SJSA1 (cell line): ENCODE measurements at regions not wholly inside any gene's neighbourhood (a gene's known extent, or its start where the extent isn't known, plus 50 kb on each side); places are given as distances from the start of the nearest gene placed in this dataset.

Source experiments
- DNase-seq, 2 experiments: peaks; one replicate each; pipeline ENCODE4 v3.0.0-alpha.2; 2015 to 2020; ENCODE audit warnings: low spot score in 2 of 2, low read depth in 1 of 2
- H3K27ac ChIP-seq: fragments of 250-450 bp; sonication (Bioruptor Pico); 2 replicates; pipeline ENCODE4 v1.5.1; 2020; ENCODE audit warnings: mild to moderate bottlenecking, moderate library complexity
- H3K27me3 ChIP-seq: fragments of 250-450 bp; sonication (Bioruptor Pico); replicated peaks from 2 replicates; pipeline ENCODE4 v1.5.1; 2020; ENCODE audit warnings: mild to moderate bottlenecking, moderate library complexity
- H3K36me3 ChIP-seq: fragments of 250-450 bp; sonication (Bioruptor Pico); 2 replicates; pipeline ENCODE4 v1.5.1; 2020; ENCODE audit warnings: mild to moderate bottlenecking
- H3K4me1 ChIP-seq: fragments of 250-450 bp; sonication (Bioruptor Pico); replicated peaks from 2 replicates; pipeline ENCODE4 v1.6.1; 2021; ENCODE audit warnings: mild to moderate bottlenecking
- H3K4me3 ChIP-seq: fragments of 250-450 bp; sonication (Bioruptor Pico); 2 replicates; pipeline ENCODE4 v1.5.1; 2020; ENCODE audit warnings: mild to moderate bottlenecking
- H3K9me3 ChIP-seq: fragments of 250-450 bp; sonication (Bioruptor Pico); replicated peaks from 2 replicates; pipeline ENCODE4 v1.5.1; 2020; ENCODE audit warnings: mild to moderate bottlenecking

GRCh38 chr10:2439000-2439399 is 628.3 kb upstream of the PFKP start:
- H3K36me3 ChIP-seq = no peaks in the 10 kb centered on the region
- no peak for DNase-seq

GRCh38 chr10:2438248-2438939 is 629.0 kb upstream of the PFKP start:
- no peak overlapping the region for H3K4me3 ChIP-seq
- H3K9me3 ChIP-seq = no peaks in the 10 kb centered on the region
- no peaks in the 10 kb centered on the region for H3K4me1 ChIP-seq
- H3K27me3 ChIP-seq = peaks cover 41% of the 10 kb centered on the region
- no peak for DNase-seq
- no peak overlapping the region for H3K27ac ChIP-seq
- no peaks in the 10 kb centered on the region for H3K36me3 ChIP-seq

More at GRCh38 chr10:2439000-2439399, 628.3 kb upstream of the PFKP start:
- Histone ChIP-seq H3K4me3 (no peak overlapping the region), H3K9me3 (no peaks in the 10 kb centered on the region), H3K27me3 (peaks cover 41% of the 10 kb centered on the region), H3K27ac (no peak overlapping the region), H3K4me1 (no peaks in the 10 kb centered on the region)

- no peak for DNase-seq
- Histone ChIP-seq H3K36me3 (no peaks in the 10 kb centered on the region), H3K4me3 (no peak overlapping the region), H3K27ac (no peak overlapping the region), H3K9me3 (no peaks in the 10 kb centered on the region), H3K27me3 (peaks cover 36% of the 10 kb centered on the region), H3K4me1 (no peaks in the 10 kb centered on the region)
Measured at GRCh38 chr10:2436933-2437332, 630.4 kb upstream of the PFKP start.

GRCh38 chr10:2431961-2432360 is 635.4 kb upstream of the PFKP start:
- Histone ChIP-seq H3K4me1 (no peaks in the 10 kb centered on the region), H3K27me3 (0 out of 2 replicates have a peak, but pooled peaks cover 3% of the 10 kb centered on the region), H3K4me3 (no peak overlapping the region), H3K27ac (no peak overlapping the region), H3K36me3 (no peaks in the 10 kb centered on the region), H3K9me3 (no peaks in the 10 kb centered on the region)
- no peak for DNase-seq

GRCh38 chr10:2427412-2427811 is 639.9 kb upstream of the PFKP start:
- no peaks in the 10 kb centered on the region for H3K36me3 ChIP-seq
- DNase-seq = no peak
- H3K4me3 ChIP-seq = no peak overlapping the region
- no peaks in the 10 kb centered on the region for H3K4me1 ChIP-seq
- H3K9me3 ChIP-seq = no peaks in the 10 kb centered on the region
- peaks cover 14% of the 10 kb centered on the region; the same call in 1 of the 2 replicates for H3K27me3 ChIP-seq
- H3K27ac ChIP-seq = no peak overlapping the region

GRCh38 chr10:2425320-2425719 is 642.0 kb upstream of the PFKP start:
- Histone ChIP-seq H3K27me3 (peaks cover 14% of the 10 kb centered on the region; the same call in 1 of the 2 replicates), H3K9me3 (no peaks in the 10 kb centered on the region), H3K36me3 (no peaks in the 10 kb centered on the region), H3K4me3 (no peak overlapping the region), H3K27ac (no peak overlapping the region), H3K4me1 (no peaks in the 10 kb centered on the region)
- DNase-seq = no peak

GRCh38 chr10:2414562-2414961 is 652.8 kb upstream of the PFKP start:
- Histone ChIP-seq H3K4me1 (no peaks in the 10 kb centered on the region), H3K27ac (no peak overlapping the region), H3K27me3 (peaks cover 7% of the 10 kb centered on the region; the same call in 1 of the 2 replicates), H3K36me3 (no peaks in the 10 kb centered on the region), H3K9me3 (no peaks in the 10 kb centered on the region), H3K4me3 (no peak overlapping the region)
- no peak for DNase-seq

- Histone ChIP-seq H3K9me3 (no peaks in the 10 kb centered on the region), H3K27me3 (peaks cover 7% of the 10 kb centered on the region; the same call in 1 of the 2 replicates), H3K36me3 (no peaks in the 10 kb centered on the region), H3K27ac (no peak overlapping the region), H3K4me1 (no peaks in the 10 kb centered on the region), H3K4me3 (no peak overlapping the region)
- DNase-seq = no peak
Measured at GRCh38 chr10:2414039-2414438, 653.3 kb upstream of the PFKP start.

- DNase-seq = no peak
- Histone ChIP-seq H3K4me1 (no peaks in the 10 kb centered on the region), H3K36me3 (no peaks in the 10 kb centered on the region), H3K9me3 (no peaks in the 10 kb centered on the region), H3K27ac (no peak overlapping the region), H3K4me3 (no peak overlapping the region), H3K27me3 (no peaks in the 10 kb centered on the region; the same call in 1 of the 2 replicates)
Measured at GRCh38 chr10:2410049-2410448, 657.3 kb upstream of the PFKP start.

GRCh38 chr10:2401459-2401858 is 664.1 kb upstream of the ADARB2 start:
- no peaks in the 10 kb centered on the region for H3K36me3 ChIP-seq
- no peaks in the 10 kb centered on the region for H3K4me1 ChIP-seq
- peaks cover 11% of the 10 kb centered on the region; the same call in 1 of the 2 replicates for H3K27me3 ChIP-seq
- no peak overlapping the region for H3K4me3 ChIP-seq
- no peaks in the 10 kb centered on the region for H3K9me3 ChIP-seq
- DNase-seq = no peak
- no peak overlapping the region for H3K27ac ChIP-seq

GRCh38 chr10:2399482-2399881 is 662.2 kb upstream of the ADARB2 start:
- no peaks in the 10 kb centered on the region for H3K36me3 ChIP-seq
- H3K27me3 ChIP-seq = peaks cover 9% of the 10 kb centered on the region; the same call in 1 of the 2 replicates
- no peak overlapping the region for H3K4me3 ChIP-seq
- H3K9me3 ChIP-seq = no peaks in the 10 kb centered on the region
- no peaks in the 10 kb centered on the region for H3K4me1 ChIP-seq
- DNase-seq = no peak
- no peak overlapping the region for H3K27ac ChIP-seq

- H3K27ac ChIP-seq = no peak overlapping the region
- H3K4me3 ChIP-seq = no peak overlapping the region
- no peak for DNase-seq
- H3K4me1 ChIP-seq = no peaks in the 10 kb centered on the region
- no peaks in the 10 kb centered on the region for H3K36me3 ChIP-seq
- no peaks in the 10 kb centered on the region for H3K9me3 ChIP-seq
- H3K27me3 ChIP-seq = peaks cover 3% of the 10 kb centered on the region; the same call in 1 of the 2 replicates
Measured at GRCh38 chr10:2392145-2392812, 655.0 kb upstream of the ADARB2 start.

- no peak for DNase-seq
- H3K27me3 ChIP-seq = 0 out of 2 replicates have a peak, but pooled peaks cover 3% of the 10 kb centered on the region
- H3K27ac ChIP-seq = no peak overlapping the region
- H3K4me1 ChIP-seq = no peaks in the 10 kb centered on the region
- H3K4me3 ChIP-seq = no peak overlapping the region
- no peaks in the 10 kb centered on the region for H3K36me3 ChIP-seq
- no peaks in the 10 kb centered on the region for H3K9me3 ChIP-seq
Measured at GRCh38 chr10:2387672-2388071, 650.3 kb upstream of the ADARB2 start.

GRCh38 chr10:2387261-2387660 is 649.9 kb upstream of the ADARB2 start:
- no peaks in the 10 kb centered on the region for H3K36me3 ChIP-seq
- 0 out of 2 replicates have a peak, but pooled peaks cover 3% of the 10 kb centered on the region for H3K27me3 ChIP-seq
- no peak overlapping the region for H3K4me3 ChIP-seq
- H3K9me3 ChIP-seq = no peaks in the 10 kb centered on the region
- H3K4me1 ChIP-seq = no peaks in the 10 kb centered on the region
- no peak overlapping the region for H3K27ac ChIP-seq
- no peak for DNase-seq
